Lower leg skin (tissue), 4 donors: ENCODE measurements at regions not wholly inside any gene's neighbourhood (a gene's known extent, or its start where the extent isn't known, plus 50 kb on each side); places are given as distances from the start of the nearest gene placed in this dataset.

Source experiments
- DNase-seq, 2 donors: peaks; one replicate each; pipeline ENCODE4 v3.0.0-alpha.2; 2019; ENCODE audit warnings: low spot score in 2 of 2
- H3K4me3 ChIP-seq: fragments of 200-600 bp; sonication (generic); 2 replicates; pipeline ENCODE4 v1.5.1; 2017; ENCODE audit warnings: mild to moderate bottlenecking, low read depth; ENCODE audit not compliant: poor library complexity, severe bottlenecking
- CTCF ChIP-seq, 3 donors: fragments of 450-650 bp; IDR thresholded peaks; one replicate each; pipeline ENCODE4 v1.5.1; 2016; ENCODE audit warnings: antibody characterized with exemption in 3 of 3, mild to moderate bottlenecking in 3 of 3, moderate library complexity in 2 of 3
- POLR2A ChIP-seq, 2 donors: fragments of 450-650 bp; IDR thresholded peaks; one replicate each; pipeline ENCODE4 v1.6.1; 2016 to 2017; ENCODE audit warnings: antibody characterized with exemption in 2 of 2, mild to moderate bottlenecking in 1 of 2, moderate library complexity in 1 of 2
- WGBS, 2 donors: methylation state at CpG; one replicate each; pipeline ENCODE4 v1.1.5; 2018; 5-methylcytosine and 5-hydroxymethylcytosine counted together
- intact Hi-C: fragments of 100-400 bp; cut with DNase I; formaldehyde crosslinking; loops from one replicate; pipeline ENCODE4 v1.15.0; 2023; ENCODE audit warnings: low total_unique reads

- intact Hi-C loops = no loop called here
- no peak overlapping the region for H3K4me3 ChIP-seq
- 51 to 53% methylated on average over 14 of the region's 14 CpGs for WGBS, 2 donors
- TF ChIP-seq CTCF (IDR thresholded peaks at IDR 0.05) = no peak
- no peak for TF ChIP-seq POLR2A (IDR thresholded peaks at IDR 0.05)
- DNase-seq = peak in 1 of 2 donors; percentile 77
These were observed 150.2 kb downstream of the UQCRFS1 start for GRCh38 chr19:29062475-29063435.

DNA sequence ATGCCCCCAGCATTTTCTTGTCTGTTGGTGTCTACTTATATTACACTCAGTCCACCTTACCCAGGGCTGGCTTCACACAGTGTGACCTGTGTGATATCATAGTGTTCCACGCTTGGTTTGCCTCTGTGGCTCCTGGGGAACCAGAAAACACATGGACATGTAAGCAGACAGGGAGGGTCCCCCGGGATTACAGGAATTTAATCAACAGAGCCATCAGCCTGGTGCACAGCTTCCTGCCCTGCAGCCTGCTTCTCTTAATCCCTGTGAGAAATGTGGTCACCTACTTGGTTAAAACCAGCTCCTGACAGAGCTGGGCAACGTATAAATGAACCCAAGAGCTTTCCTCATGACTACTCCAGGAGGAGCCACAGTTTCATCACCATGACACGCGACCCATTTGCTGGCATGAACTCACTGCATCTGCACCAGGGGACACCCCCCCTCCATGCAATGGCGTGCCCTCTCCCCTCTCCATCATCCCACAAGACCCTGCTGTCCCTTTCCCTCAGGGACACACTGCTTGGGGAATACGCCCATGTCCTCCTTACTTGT lies 152.1 kb downstream of the UQCRFS1 start:
- 68 to 70% methylated on average over 7 of the region's 7 CpGs for WGBS, 2 donors

GRCh38 chr19:29056535-29056934 lies 156.4 kb downstream of the UQCRFS1 start:
- DNase-seq = peak in 1 of 2 donors; percentile 49

More for the DNA sequence above, 152.1 kb downstream of the UQCRFS1 start:
- no peak for TF ChIP-seq CTCF (IDR thresholded peaks at IDR 0.05)
- no peak for TF ChIP-seq POLR2A (IDR thresholded peaks at IDR 0.05)
- H3K4me3 ChIP-seq = no peak overlapping the region
- peak in 1 of 2 donors; percentile 32 for DNase-seq
- intact Hi-C loops = no loop called here

GRCh38 chr19:29054886-29055675 lies 157.9 kb downstream of the UQCRFS1 start:
- WGBS, 2 donors = 75 to 78% methylated on average over 10 of the region's 10 CpGs
- no peak overlapping the region for H3K4me3 ChIP-seq
- intact Hi-C loops = no loop called here
- peak in 1 of 2 donors; percentile 52 for DNase-seq
- TF ChIP-seq POLR2A (IDR thresholded peaks at IDR 0.05) (no peak), CTCF (IDR thresholded peaks at IDR 0.05) (no peak)

More at GRCh38 chr19:29056535-29056934, 156.4 kb downstream of the UQCRFS1 start:
- WGBS, 2 donors = 85 to 90% methylated on average over 5 of the region's 5 CpGs
- TF ChIP-seq POLR2A (IDR thresholded peaks at IDR 0.05) (no peak), CTCF (IDR thresholded peaks at IDR 0.05) (no peak)
- no peak overlapping the region for H3K4me3 ChIP-seq
- intact Hi-C loops = no loop called here

DNA sequence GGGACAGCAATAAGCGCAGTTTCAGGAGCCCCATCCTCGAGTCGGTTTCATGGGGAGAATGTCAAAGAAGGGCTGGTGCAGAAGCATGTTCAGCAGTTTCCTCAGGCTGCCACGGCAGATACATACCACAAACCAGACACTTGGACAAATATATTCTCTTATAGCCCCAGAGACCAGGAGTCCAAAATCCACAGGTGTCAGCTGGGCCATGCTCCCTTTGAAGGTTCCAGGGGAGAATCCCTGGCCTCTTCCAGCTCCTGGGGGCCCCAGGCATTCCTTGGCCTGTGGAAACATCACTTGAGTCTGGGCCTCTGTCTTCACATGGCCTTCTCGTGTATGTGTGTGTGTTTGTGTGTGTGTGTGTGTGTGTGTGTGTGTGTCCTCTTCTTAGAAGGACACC lies 164.1 kb downstream of the UQCRFS1 start:
- H3K4me3 ChIP-seq = no peak overlapping the region
- 77 to 88% methylated on average over 5 of the region's 5 CpGs for WGBS, 2 donors
- DNase-seq = peak in 1 of 2 donors; percentile 57
- TF ChIP-seq CTCF (IDR thresholded peaks at IDR 0.05) = no peak
- intact Hi-C loops = loop anchor here (10.0 kb wide), 1 partner anchor 1516 kb away; no protein-coding TSS in a partner anchor
